ENCODE measurements at regions not wholly inside any gene's neighbourhood (a gene's known extent, or its start where the extent isn't known, plus 50 kb on each side); places are given as distances from the start of the nearest gene placed in this dataset.

- H3F3A ChIP-seq (replicated peaks; ENCODE audit: low read depth), result no peaks in the 10 kb centered on the region
- DNase-seq (ENCODE audit: low spot score) (no peak), ATAC-seq (no peak)
- no peak overlapping the region for H3K4me2 ChIP-seq
- no peaks in the 10 kb centered on the region for H3K36me3 ChIP-seq (ENCODE audit: insufficient read depth)
- peaks cover 2% of the 10 kb centered on the region for H3K27me3 Mint-ChIP-seq (ENCODE audit: insufficient read depth, low read depth, poor library complexity)
- no peak overlapping the region for H3K4me3 Mint-ChIP-seq
- H3K4me1 Mint-ChIP-seq, result peaks cover 5% of the 10 kb centered on the region; the same call in 2 of the 3 replicates
- no peaks in the 10 kb centered on the region for H3K36me3 Mint-ChIP-seq (ENCODE audit: low read depth)
- H4K20me1 ChIP-seq (replicated peaks; ENCODE audit: insufficient read depth), result no peaks in the 10 kb centered on the region
- TF ChIP-seq ZNF114 (CRISPR knock-in tag; IDR thresholded peaks at IDR 0.05) (no peak), NANOG (IDR thresholded peaks at IDR 0.05; ENCODE audit: borderline replicate concordance) (no peak), JUNB (IDR thresholded peaks at IDR 0.05; ENCODE audit: unreplicated experiment) (no peak), POLR2AphosphoS5 (IDR thresholded peaks at IDR 0.05; ENCODE audit: low read depth) (no peak), REST (IDR thresholded peaks at IDR 0.05; ENCODE audit: unreplicated experiment) (no peak), EZH2phosphoT487 (IDR thresholded peaks at IDR 0.05; ENCODE audit: unreplicated experiment) (no peak), CREB1 (CRISPR knock-in tag; IDR thresholded peaks at IDR 0.05; ENCODE audit: low read depth) (no peak), EZH2 (IDR thresholded peaks at IDR 0.05; ENCODE audit: low read depth, unreplicated experiment) (no peak), ZNF462 (CRISPR knock-in tag; IDR thresholded peaks at IDR 0.05) (no peak), CTCF (conservative IDR thresholded peaks at IDR 0.05; ENCODE audit: low read depth in 2 of 2) (no peak), STAT1 (IDR thresholded peaks at IDR 0.05; ENCODE audit: unreplicated experiment) (no peak), ETS1 (IDR thresholded peaks at IDR 0.05) (no peak), ZNF331 (CRISPR knock-in tag; IDR thresholded peaks at IDR 0.05; ENCODE audit: low read depth) (no peak)
- no peak overlapping the region for H2AFZ ChIP-seq
- no peak overlapping the region for H3K4me3 ChIP-seq
- H3K27me3 ChIP-seq (ENCODE audit: insufficient read depth), result no peaks in the 10 kb centered on the region
- H3K4me1 ChIP-seq (ENCODE audit: insufficient read depth), result peaks cover 5% of the 10 kb centered on the region; the same call in 1 of the 2 replicates
- no peaks in the 10 kb centered on the region for H3K9me3 Mint-ChIP-seq
- H3K27ac ChIP-seq (ENCODE audit: low read depth), result no peak overlapping the region
- no peak overlapping the region for H3K27ac Mint-ChIP-seq
- H3K79me2 ChIP-seq (replicated peaks; ENCODE audit: insufficient read depth), result no peaks in the 10 kb centered on the region
- H3K9me2 ChIP-seq (ENCODE audit: insufficient read depth), result no peaks in the 10 kb centered on the region
Observed at GRCh38 chr9:87357600-87357999, 140.1 kb upstream of the DAPK1 start.
